Omental fat pad (tissue), 3 donors: ENCODE measurements at regions not wholly inside any gene's neighbourhood (a gene's known extent, or its start where the extent isn't known, plus 50 kb on each side); places are given as distances from the start of the nearest gene placed in this dataset.

Experiments
- ATAC-seq: fragments of 150-250 bp; one replicate; pipeline ENCODE4 v1.9.1; 2016; ENCODE audit warnings: mild to moderate bottlenecking, moderate library complexity; ENCODE audit not compliant: low FRiP score
- DNase-seq: peaks from one replicate; pipeline ENCODE4 v3.0.0-alpha.2; 2019; ENCODE audit warnings: low spot score
- TF ChIP-seq, protein P1 (sequence below), 3 donors: fragments of 450-650 bp; IDR thresholded peaks; one replicate each; pipeline ENCODE4 v1.5.1; 2016 to 2017; ENCODE audit warnings: antibody characterized with exemption in 3 of 3, mild to moderate bottlenecking in 3 of 3, moderate library complexity in 2 of 3

DNA sequence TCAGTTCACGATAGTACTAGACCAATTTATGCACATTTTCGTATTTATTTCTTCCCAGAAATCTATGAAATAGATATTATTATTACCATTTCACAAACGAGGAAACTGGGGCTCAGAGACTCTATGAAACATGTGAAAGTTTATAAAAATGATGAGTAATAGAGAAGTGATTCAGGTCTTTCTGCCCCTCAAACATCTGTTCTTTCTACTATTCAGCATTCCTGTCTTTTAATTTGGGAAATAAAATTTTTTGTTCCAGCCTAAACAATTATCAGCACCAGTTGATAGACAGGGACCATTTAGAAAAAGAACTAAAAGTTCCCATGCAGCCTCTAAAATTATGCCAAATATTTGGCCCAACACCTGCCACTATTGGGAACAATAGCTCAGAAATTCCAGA, 585.1 kb downstream of the PTPRC start:
- no peak for ATAC-seq

DNA sequence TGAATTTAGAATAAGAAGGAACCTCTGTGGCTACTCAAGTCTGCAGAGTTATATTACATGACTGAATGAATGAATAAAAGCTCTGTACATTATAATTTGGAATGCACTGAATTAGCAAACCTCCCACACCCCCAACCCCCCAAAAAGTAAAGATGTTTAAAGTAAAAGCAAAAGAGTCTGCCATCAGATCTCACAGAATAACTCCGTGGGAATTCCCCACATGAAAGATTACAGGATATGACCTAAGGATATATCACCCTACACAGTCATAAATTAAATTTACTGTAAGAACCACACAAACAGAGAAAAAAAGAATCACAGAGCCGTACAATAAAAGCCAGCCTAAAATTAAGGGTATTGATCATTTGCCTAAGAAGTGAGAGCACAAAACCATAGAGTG, 587.3 kb downstream of the PTPRC start:
- DNase-seq (no peak), ATAC-seq (no peak)
- TF ChIP-seq, protein P1, sequence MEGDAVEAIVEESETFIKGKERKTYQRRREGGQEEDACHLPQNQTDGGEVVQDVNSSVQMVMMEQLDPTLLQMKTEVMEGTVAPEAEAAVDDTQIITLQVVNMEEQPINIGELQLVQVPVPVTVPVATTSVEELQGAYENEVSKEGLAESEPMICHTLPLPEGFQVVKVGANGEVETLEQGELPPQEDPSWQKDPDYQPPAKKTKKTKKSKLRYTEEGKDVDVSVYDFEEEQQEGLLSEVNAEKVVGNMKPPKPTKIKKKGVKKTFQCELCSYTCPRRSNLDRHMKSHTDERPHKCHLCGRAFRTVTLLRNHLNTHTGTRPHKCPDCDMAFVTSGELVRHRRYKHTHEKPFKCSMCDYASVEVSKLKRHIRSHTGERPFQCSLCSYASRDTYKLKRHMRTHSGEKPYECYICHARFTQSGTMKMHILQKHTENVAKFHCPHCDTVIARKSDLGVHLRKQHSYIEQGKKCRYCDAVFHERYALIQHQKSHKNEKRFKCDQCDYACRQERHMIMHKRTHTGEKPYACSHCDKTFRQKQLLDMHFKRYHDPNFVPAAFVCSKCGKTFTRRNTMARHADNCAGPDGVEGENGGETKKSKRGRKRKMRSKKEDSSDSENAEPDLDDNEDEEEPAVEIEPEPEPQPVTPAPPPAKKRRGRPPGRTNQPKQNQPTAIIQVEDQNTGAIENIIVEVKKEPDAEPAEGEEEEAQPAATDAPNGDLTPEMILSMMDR (IDR thresholded peaks at IDR 0.05), result no peak

More for the DNA sequence above, 585.1 kb downstream of the PTPRC start:
- no peak for DNase-seq
- TF ChIP-seq, protein P1 (IDR thresholded peaks at IDR 0.05), result no peak

DNA sequence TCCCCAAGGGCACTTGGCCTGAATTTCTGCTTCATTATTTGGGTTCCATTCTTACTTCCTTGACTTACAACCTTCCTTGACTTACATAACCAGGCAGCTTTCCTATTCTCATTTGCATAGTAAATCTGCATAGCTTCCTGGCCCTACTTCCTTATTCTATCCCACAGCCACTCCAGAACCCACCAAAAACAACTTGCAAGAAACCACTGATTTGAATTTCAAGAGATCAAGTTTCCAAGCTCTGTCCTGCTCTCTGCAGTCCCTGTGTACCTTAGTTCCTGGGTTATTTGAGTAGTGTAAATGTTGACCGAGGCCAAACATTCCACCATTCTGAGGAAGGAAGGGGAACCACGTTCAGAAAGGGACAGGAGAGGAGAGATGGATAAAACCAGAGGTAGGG, 603.3 kb downstream of the PTPRC start:
- DNase-seq (no peak), ATAC-seq (no peak)
- TF ChIP-seq, protein P1 (IDR thresholded peaks at IDR 0.05), result no peak

DNA sequence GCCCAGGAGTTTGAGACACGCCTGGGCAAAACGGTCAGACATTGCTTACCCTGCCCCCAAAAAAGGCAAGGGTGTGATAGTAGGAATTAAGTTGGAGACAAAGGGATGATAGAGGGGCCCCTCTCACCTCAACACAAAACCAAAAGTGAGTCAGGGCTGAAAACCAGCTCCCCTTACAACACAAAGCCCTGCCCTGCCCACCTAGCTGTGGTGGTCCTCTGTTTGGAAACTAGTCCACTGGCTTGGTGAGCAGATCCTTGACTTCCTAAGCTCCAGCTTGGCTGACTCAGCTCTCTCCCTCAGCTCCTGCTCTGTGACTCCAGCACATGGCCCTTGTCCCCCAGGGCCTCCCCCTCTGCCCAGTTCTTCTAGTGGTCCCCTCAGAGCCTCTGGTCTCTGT, 603.8 kb downstream of the PTPRC start:
- ATAC-seq (no peak), DNase-seq (no peak)
- TF ChIP-seq, protein P1 (IDR thresholded peaks at IDR 0.05), result no peak

DNA sequence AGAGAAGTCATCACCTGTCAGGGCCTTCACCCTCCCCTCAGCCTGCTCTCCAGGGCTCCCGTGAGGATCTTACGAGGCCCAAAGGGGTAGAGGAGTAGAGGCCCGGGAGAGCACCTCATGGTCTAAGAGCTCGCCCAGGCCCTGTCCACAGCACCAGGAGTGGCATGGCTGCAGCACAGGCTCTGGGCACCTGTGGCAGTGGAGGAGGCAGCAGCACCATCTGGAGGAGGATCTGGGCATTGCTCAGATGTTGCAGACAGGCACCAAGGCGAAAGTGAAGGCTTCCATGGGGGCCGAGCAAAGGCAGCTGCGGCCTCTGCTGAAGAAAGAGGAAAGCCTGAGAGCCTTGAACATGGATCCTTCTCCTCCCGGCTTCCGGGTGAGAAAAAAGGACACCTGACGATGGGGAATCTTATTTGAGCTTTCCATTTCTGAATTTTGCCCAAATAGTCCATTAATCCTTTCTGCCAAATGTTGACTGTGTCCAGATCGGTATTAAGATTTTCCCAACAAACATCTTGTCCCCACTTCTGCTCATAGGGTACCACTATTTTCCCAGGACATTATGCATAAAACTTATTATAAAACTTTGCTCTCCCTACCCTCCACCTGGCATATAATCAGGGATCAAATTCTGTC, 604.7 kb downstream of the PTPRC start:
- no peak for ATAC-seq
- no peak for DNase-seq
- TF ChIP-seq, protein P1 (IDR thresholded peaks at IDR 0.05), result no peak

DNA sequence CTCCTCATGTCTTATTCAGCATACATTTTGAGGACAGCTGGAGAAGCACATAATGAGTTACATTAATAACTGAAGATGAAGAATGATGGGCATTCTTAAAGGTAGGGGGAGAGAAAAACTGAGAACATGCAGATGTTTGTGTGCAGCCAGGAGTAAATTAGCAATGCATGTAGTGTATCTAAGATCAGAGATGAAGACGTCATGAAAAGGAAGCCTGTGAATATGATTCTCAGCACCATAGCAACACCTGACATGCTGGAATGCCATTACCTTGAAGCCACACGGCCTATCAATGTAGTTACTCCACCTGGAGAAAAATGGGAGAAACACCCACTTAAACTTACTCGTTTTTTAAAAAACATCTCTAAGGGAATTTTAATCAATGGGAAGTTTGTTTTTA, 607.1 kb downstream of the PTPRC start:
- no peak for ATAC-seq
- TF ChIP-seq, protein P1 (IDR thresholded peaks at IDR 0.05), result no peak
- no peak for DNase-seq

DNA sequence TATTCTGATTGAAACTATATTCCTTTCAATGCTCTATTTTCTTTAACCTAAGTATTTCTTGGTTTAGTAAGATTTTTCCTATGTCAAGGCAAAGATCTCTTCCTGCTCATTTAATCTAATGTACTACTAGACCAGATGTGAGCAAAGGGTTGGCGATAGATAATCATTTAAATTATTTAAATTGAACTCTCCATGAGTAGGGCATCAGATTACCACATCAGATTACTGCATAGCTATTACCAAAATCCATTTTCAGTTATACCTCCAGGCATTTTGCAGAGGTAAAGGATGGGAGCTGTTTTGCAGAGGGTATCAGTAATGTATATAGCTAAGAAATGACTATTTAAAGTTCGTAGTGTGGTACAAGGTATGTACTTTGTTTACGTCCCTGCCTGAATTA, 607.9 kb downstream of the PTPRC start:
- TF ChIP-seq, protein P1 (IDR thresholded peaks at IDR 0.05), result no peak
- ATAC-seq, result no peak
- DNase-seq, result no peak
